Tibial nerve (tissue), 3 donors: ENCODE measurements at regions not wholly inside any gene's neighbourhood (a gene's known extent, or its start where the extent isn't known, plus 50 kb on each side); places are given as distances from the start of the nearest gene placed in this dataset.

ENCODE experiments used
- POLR2A ChIP-seq, 2 donors: fragments of 450-650 bp; IDR thresholded peaks; one replicate each; pipeline ENCODE4 v1.6.1; 2017; ENCODE audit warnings: antibody characterized with exemption in 2 of 2, mild to moderate bottlenecking in 2 of 2, moderate library complexity in 2 of 2
- TF ChIP-seq, protein P1 (sequence below), 5 experiments: fragments of 200-600 bp in 3 of 5; fragments of 450-650 bp in 2 of 5; sonication (generic) in 3 of 5; IDR thresholded peaks; one replicate each; pipeline ENCODE4 v1.5.1; 2016 to 2019; ENCODE audit warnings: antibody characterized with exemption in 5 of 5, mild to moderate bottlenecking in 3 of 5, moderate library complexity in 2 of 5

- TF ChIP-seq, protein P1, sequence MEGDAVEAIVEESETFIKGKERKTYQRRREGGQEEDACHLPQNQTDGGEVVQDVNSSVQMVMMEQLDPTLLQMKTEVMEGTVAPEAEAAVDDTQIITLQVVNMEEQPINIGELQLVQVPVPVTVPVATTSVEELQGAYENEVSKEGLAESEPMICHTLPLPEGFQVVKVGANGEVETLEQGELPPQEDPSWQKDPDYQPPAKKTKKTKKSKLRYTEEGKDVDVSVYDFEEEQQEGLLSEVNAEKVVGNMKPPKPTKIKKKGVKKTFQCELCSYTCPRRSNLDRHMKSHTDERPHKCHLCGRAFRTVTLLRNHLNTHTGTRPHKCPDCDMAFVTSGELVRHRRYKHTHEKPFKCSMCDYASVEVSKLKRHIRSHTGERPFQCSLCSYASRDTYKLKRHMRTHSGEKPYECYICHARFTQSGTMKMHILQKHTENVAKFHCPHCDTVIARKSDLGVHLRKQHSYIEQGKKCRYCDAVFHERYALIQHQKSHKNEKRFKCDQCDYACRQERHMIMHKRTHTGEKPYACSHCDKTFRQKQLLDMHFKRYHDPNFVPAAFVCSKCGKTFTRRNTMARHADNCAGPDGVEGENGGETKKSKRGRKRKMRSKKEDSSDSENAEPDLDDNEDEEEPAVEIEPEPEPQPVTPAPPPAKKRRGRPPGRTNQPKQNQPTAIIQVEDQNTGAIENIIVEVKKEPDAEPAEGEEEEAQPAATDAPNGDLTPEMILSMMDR (IDR thresholded peaks at IDR 0.05), result no peak
- no peak for TF ChIP-seq POLR2A (IDR thresholded peaks at IDR 0.05)
These were observed 239.1 kb downstream of the SEC14L1 start for GRCh38 chr17:77379832-77380231.
